IPS DF 4.7 (cell line): ENCODE measurements at regions not wholly inside any gene's neighbourhood (a gene's known extent, or its start where the extent isn't known, plus 50 kb on each side); places are given as distances from the start of the nearest gene placed in this dataset.
"Not testable (repeated sequence)": the region's sequence is repeated elsewhere in the genome, so short reads cannot be mapped to it uniquely, and the experiment has no call there.

Experiments
- DNase-seq: peaks from one replicate; pipeline ENCODE4 v3.0.0-alpha.2; 2013; ENCODE audit warnings: low spot score; ENCODE audit errors: extremely low read depth

GRCh38 chr9:107863396-107863795, 373.8 kb upstream of the KLF4 start:
- no peak for DNase-seq

- DNase-seq, result no peak
These were observed 373.3 kb upstream of the KLF4 start for GRCh38 chr9:107862881-107863280.

GRCh38 chr9:107862323-107862722, 372.8 kb upstream of the KLF4 start:
- DNase-seq, result no peak

- DNase-seq, result no peak
These were observed 371.5 kb upstream of the KLF4 start for GRCh38 chr9:107861075-107861474.

GRCh38 chr9:107858260-107858659, 368.7 kb upstream of the KLF4 start:
- DNase-seq, result no peak

GRCh38 chr9:107856633-107857032, 367.1 kb upstream of the KLF4 start:
- no peak for DNase-seq

GRCh38 chr9:107855164-107855563, 365.6 kb upstream of the KLF4 start:
- DNase-seq, result no peak

- DNase-seq, result no peak
These were observed 363.9 kb upstream of the KLF4 start for GRCh38 chr9:107853461-107853860.

GRCh38 chr9:107852891-107853290, 363.3 kb upstream of the KLF4 start:
- no peak for DNase-seq

GRCh38 chr9:107850653-107851052, 361.1 kb upstream of the KLF4 start:
- no peak for DNase-seq

GRCh38 chr9:107847978-107848964, 358.7 kb upstream of the KLF4 start:
- DNase-seq, result no peak

- DNase-seq, result no peak
These were observed 353.0 kb upstream of the KLF4 start for GRCh38 chr9:107842530-107842929.

- no peak for DNase-seq
These were observed 351.5 kb upstream of the KLF4 start for GRCh38 chr9:107841076-107841475.

- DNase-seq, result no peak
These were observed 349.8 kb upstream of the KLF4 start for GRCh38 chr9:107839371-107839770.

GRCh38 chr9:107838766-107839165, 349.2 kb upstream of the KLF4 start:
- no peak for DNase-seq

GRCh38 chr9:107836300-107836699, 346.7 kb upstream of the KLF4 start:
- DNase-seq, result no peak

GRCh38 chr9:107833295-107833694, 343.7 kb upstream of the KLF4 start:
- DNase-seq, result no peak

- DNase-seq, result no peak
These were observed 343.3 kb upstream of the KLF4 start for GRCh38 chr9:107832871-107833270.

GRCh38 chr9:107830479-107830878, 340.9 kb upstream of the KLF4 start:
- DNase-seq, result no peak

GRCh38 chr9:107827884-107828283, 338.3 kb upstream of the KLF4 start:
- no peak for DNase-seq

- DNase-seq, result no peak
These were observed 337.7 kb upstream of the KLF4 start for GRCh38 chr9:107827304-107827703.

- not testable (repeated sequence) for DNase-seq
These were observed 337.1 kb upstream of the KLF4 start for GRCh38 chr9:107826688-107826983.

GRCh38 chr9:107824556-107824955, 335.0 kb upstream of the KLF4 start:
- no peak for DNase-seq
